PC-9 (cell line): ENCODE measurements at regions not wholly inside any gene's neighbourhood (a gene's known extent, or its start where the extent isn't known, plus 50 kb on each side); places are given as distances from the start of the nearest gene placed in this dataset.

ENCODE experiments used
- CTCF ChIP-seq: fragments of 200-600 bp; sonication (generic); conservative IDR thresholded peaks from 2 replicates; pipeline ENCODE4 v1.6.1; 2017; ENCODE audit warnings: mixed run types, antibody characterized with exemption, mild to moderate bottlenecking, moderate library complexity
- EZH2 ChIP-seq: fragments of 200-600 bp; sonication (generic); IDR thresholded peaks from 2 replicates; pipeline ENCODE4 v1.8.0; 2017; ENCODE audit warnings: antibody characterized with exemption, low read depth

GRCh38 chr18:44041553-44041952 is 639.1 kb upstream of the SETBP1 start:
- TF ChIP-seq CTCF (no peak), EZH2 (no peak)
